HEK293 (cell line): ENCODE measurements at regions not wholly inside any gene's neighbourhood (a gene's known extent, or its start where the extent isn't known, plus 50 kb on each side); places are given as distances from the start of the nearest gene placed in this dataset.

Experiments
- CTCF ChIA-PET: fragments of 350-600 bp; formaldehyde crosslinking; extraction: SDS; loops from one replicate; lab custom pipeline; 2021; ENCODE audit warnings: antibody characterized with exemption; lab: Yijun Ruan, JAX
- POLR2A ChIA-PET: fragments of 300-600 bp; formaldehyde crosslinking; extraction: SDS; loops from one replicate; lab custom pipeline; 2020; ENCODE audit warnings: antibody characterized with exemption, inconsistent platforms; lab: Yijun Ruan, JAX
- H3K27ac ChIP-seq: fragments of 200-500 bp; sonication (Bioruptor generic); 2 replicates; pipeline ENCODE4 v1.5.1; 2014; ENCODE audit warnings: low read depth, low read length, control low read depth, inconsistent platforms; ENCODE audit errors: extremely low read depth
- H3K36me3 ChIP-seq, 2 experiments: fragments of 200-500 bp in 1 of 2; sonication (Bioruptor generic) in 1 of 2; 1 replicate in 1 of 2; 2 replicates in 1 of 2; pipeline ENCODE4 v1.5.1; 2014 to 2017; ENCODE audit warnings: inconsistent platforms in 2 of 2, low read length in 2 of 2; ENCODE audit not compliant: control insufficient read depth in 2 of 2, insufficient read depth in 1 of 2
- H3K4me1 ChIP-seq: fragments of 200-500 bp; sonication (Bioruptor generic); 2 replicates; pipeline ENCODE4 v1.5.1; 2014; ENCODE audit warnings: mild to moderate bottlenecking, low read length, inconsistent platforms; ENCODE audit not compliant: control insufficient read depth, insufficient read depth
- H3K4me3 ChIP-seq: 2 replicates; pipeline ENCODE4 v1.5.1; 2011; ENCODE audit warnings: low read depth, mild to moderate bottlenecking, control low read depth, low read length, moderate library complexity
- H3K9me3 ChIP-seq: fragments of 200-500 bp; sonication (Bioruptor generic); 2 replicates; pipeline ENCODE4 v1.5.1; 2014; ENCODE audit warnings: low read depth, low read length, inconsistent platforms; ENCODE audit not compliant: control insufficient read depth, insufficient read depth
- ATF2 ChIP-seq: fragments of 450-650 bp; formaldehyde crosslinking; IDR thresholded peaks from 2 replicates; pipeline ENCODE4 v1.5.1; 2016; ENCODE audit warnings: missing biosample characterization, missing genetic modification characterization, low read depth
- GLIS2 ChIP-seq: fragments of 450-650 bp; formaldehyde crosslinking; IDR thresholded peaks from 2 replicates; pipeline ENCODE4 v1.5.1; 2016; ENCODE audit warnings: missing biosample characterization, missing genetic modification characterization
- RBAK ChIP-seq: fragments of 450-650 bp; formaldehyde crosslinking; IDR thresholded peaks from 2 replicates; pipeline ENCODE4 v1.5.1; 2016; ENCODE audit warnings: missing biosample characterization, missing genetic modification characterization
- SCRT2 ChIP-seq: fragments of 450-650 bp; formaldehyde crosslinking; IDR thresholded peaks from 2 replicates; pipeline ENCODE4 v1.5.1; 2016; ENCODE audit warnings: missing biosample characterization, missing genetic modification characterization
- WT1 ChIP-seq: fragments of 450-650 bp; formaldehyde crosslinking; IDR thresholded peaks from 2 replicates; pipeline ENCODE4 v1.5.1; 2016; ENCODE audit warnings: missing biosample characterization, missing genetic modification characterization
- YY2 ChIP-seq: fragments of 450-650 bp; formaldehyde crosslinking; IDR thresholded peaks from 2 replicates; pipeline ENCODE4 v1.5.1; 2016; ENCODE audit warnings: missing biosample characterization, missing genetic modification characterization
- ZBTB1 ChIP-seq: fragments of 450-650 bp; formaldehyde crosslinking; IDR thresholded peaks from 2 replicates; pipeline ENCODE4 v1.5.1; 2016; ENCODE audit warnings: missing biosample characterization, missing genetic modification characterization
- ZBTB11 ChIP-seq: fragments of 450-650 bp; formaldehyde crosslinking; conservative IDR thresholded peaks from 2 replicates; pipeline ENCODE4 v1.5.1; 2016; ENCODE audit warnings: low read depth, missing biosample characterization, missing genetic modification characterization
- ZBTB20 ChIP-seq: fragments of 450-650 bp; formaldehyde crosslinking; IDR thresholded peaks from 2 replicates; pipeline ENCODE4 v1.5.1; 2016; ENCODE audit warnings: missing biosample characterization, missing genetic modification characterization
- ZFP69B ChIP-seq: fragments of 450-650 bp; formaldehyde crosslinking; IDR thresholded peaks from 2 replicates; pipeline ENCODE4 v1.5.1; 2016; ENCODE audit warnings: missing biosample characterization, missing genetic modification characterization
- ZNF121 ChIP-seq: fragments of 450-650 bp; formaldehyde crosslinking; IDR thresholded peaks from 2 replicates; pipeline ENCODE4 v1.5.1; 2016; ENCODE audit warnings: missing biosample characterization, missing genetic modification characterization
- ZNF324 ChIP-seq: fragments of 450-650 bp; formaldehyde crosslinking; IDR thresholded peaks from 2 replicates; pipeline ENCODE4 v1.5.1; 2016; ENCODE audit warnings: missing biosample characterization, missing genetic modification characterization
- ZNF404 ChIP-seq: fragments of 450-650 bp; formaldehyde crosslinking; IDR thresholded peaks from 2 replicates; pipeline ENCODE4 v1.5.1; 2017; ENCODE audit warnings: missing biosample characterization, missing genetic modification characterization
- ZNF433 ChIP-seq: fragments of 450-650 bp; formaldehyde crosslinking; IDR thresholded peaks from 2 replicates; pipeline ENCODE4 v1.5.1; 2016; ENCODE audit warnings: missing biosample characterization, missing genetic modification characterization, low read depth
- ZNF510 ChIP-seq: fragments of 450-650 bp; formaldehyde crosslinking; IDR thresholded peaks from 2 replicates; pipeline ENCODE4 v1.5.1; 2018; ENCODE audit warnings: mild to moderate bottlenecking, missing genetic modification characterization, missing biosample characterization; ENCODE audit not compliant: insufficient replicate concordance
- ZNF513 ChIP-seq: fragments of 450-650 bp; IDR thresholded peaks from 2 replicates; pipeline ENCODE4 v1.5.1; 2018; ENCODE audit warnings: missing biosample characterization, missing genetic modification characterization
- ZNF660 ChIP-seq: fragments of 450-650 bp; IDR thresholded peaks from 2 replicates; pipeline ENCODE4 v1.5.1; 2018; ENCODE audit warnings: missing biosample characterization, mild to moderate bottlenecking, missing genetic modification characterization
- ZNF664 ChIP-seq: fragments of 450-650 bp; formaldehyde crosslinking; IDR thresholded peaks from 2 replicates; pipeline ENCODE4 v1.5.1; 2016; ENCODE audit warnings: missing biosample characterization, missing genetic modification characterization

GRCh38 chr11:128324051-128324481 lies 263.3 kb downstream of the ETS1 start:
- Histone ChIP-seq H3K4me3 (no peak overlapping the region), H3K4me1 (no peaks in the 10 kb centered on the region), H3K27ac (no peak overlapping the region), H3K36me3 (no peaks in the 10 kb centered on the region), H3K9me3 (no peaks in the 10 kb centered on the region)
- TF ChIP-seq ZNF660 (tag by site-specific recombination) = no peak
- TF ChIP-seq ZNF324 (tag by site-specific recombination) = no peak
- no peak for TF ChIP-seq ZBTB20 (tag by site-specific recombination)
- TF ChIP-seq YY2 (tag by site-specific recombination) = no peak
- no peak for TF ChIP-seq RBAK (tag by site-specific recombination)
- TF ChIP-seq ZNF433 (tag by site-specific recombination) = no peak
- no peak for TF ChIP-seq WT1 (tag by site-specific recombination)
- TF ChIP-seq GLIS2 (tag by site-specific recombination) = no peak
- TF ChIP-seq ZBTB11 = no peak
- TF ChIP-seq ZNF404 (tag by site-specific recombination) = no peak
- TF ChIP-seq ZBTB1 (tag by site-specific recombination) = no peak
- CTCF ChIA-PET = interaction anchor here (0.5 to 1.6 kb wide), 5 partner anchors 10 to 307 kb away, joined by 3 to 4 read pairs (median 4); no protein-coding TSS in a partner anchor
- POLR2A ChIA-PET = no interaction called here

- no peaks in the 10 kb centered on the region for H3K4me1 ChIP-seq
- no peaks in the 10 kb centered on the region for H3K9me3 ChIP-seq
- POLR2A ChIA-PET = no interaction called here
- CTCF ChIA-PET = interaction anchor here (0.6 to 1.6 kb wide), 7 partner anchors 10 to 307 kb away, joined by 3 to 4 read pairs (median 3); no protein-coding TSS in a partner anchor
- no peak overlapping the region for H3K27ac ChIP-seq
- no peaks in the 10 kb centered on the region for H3K36me3 ChIP-seq
- no peak overlapping the region for H3K4me3 ChIP-seq
- TF ChIP-seq ZNF121 (tag by site-specific recombination) = no peak
- no peak for TF ChIP-seq ZNF510
- TF ChIP-seq ZFP69B = no peak
- no peak for TF ChIP-seq ZNF513 (tag by site-specific recombination)
- no peak for TF ChIP-seq SCRT2
- no peak for TF ChIP-seq ATF2
- no peak for TF ChIP-seq ZNF664 (tag by site-specific recombination)
Measured at GRCh38 chr11:128323381-128323780, 264.0 kb downstream of the ETS1 start.
